HepG2 (cell line): ENCODE measurements at regions not wholly inside any gene's neighbourhood (a gene's known extent, or its start where the extent isn't known, plus 50 kb on each side); places are given as distances from the start of the nearest gene placed in this dataset.

Source experiments
- ATAC-seq: fragments of 200-7000 bp; cut with Tn5 transposase; 3 replicates; pipeline ENCODE4 v1.9.1; 2020; ENCODE audit warnings: mild to moderate bottlenecking, moderate library complexity
- BruUV-seq: library from RNA; stranded (reverse); fragments of 400-500 nt; replicated peaks from 2 replicates; lab custom pipeline; 2021; lab: Mats Ljungman, UMichigan
- CTCF ChIA-PET: fragments of 300-600 bp; formaldehyde crosslinking; extraction: SDS; loops from one replicate; lab custom pipeline; 2021; ENCODE audit warnings: low total read pairs, inconsistent platforms, low intra/inter-chr PET ratio; lab: Yijun Ruan, JAX
- POLR2A ChIA-PET: fragments of 350-600 bp; sonication (Branson Sonifier 250); formaldehyde crosslinking; loops from one replicate; lab custom pipeline; 2020; ENCODE audit warnings: antibody characterized with exemption, inconsistent platforms; lab: Yijun Ruan, JAX
- DNase-seq: peaks from one replicate; pipeline ENCODE4 v3.0.0-alpha.2; 2015; ENCODE audit warnings: low spot score
- FAIRE-seq: peaks from 3 replicates; lab custom pipeline; 2011; peaks lifted over from hg19 to GRCh38; lab: Jason Lieb, UNC
- H2AFZ ChIP-seq: one replicate; pipeline ENCODE4 v1.6.1; 2011; ENCODE audit warnings: low read length, inconsistent platforms
- H3K27ac ChIP-seq: fragments of 300-600 bp; 3 replicates; pipeline ENCODE4 v1.8.0; 2011; ENCODE audit warnings: mixed run types, mild to moderate bottlenecking, mixed read lengths, low read length, inconsistent platforms; ENCODE audit not compliant: insufficient read depth; ENCODE audit errors: extremely low read length
- H3K27me3 ChIP-seq, 2 experiments: fragments of 200-600 bp in 1 of 2; 2 replicates in 1 of 2; 3 replicates in 1 of 2; pipeline versions ENCODE4 v1.6.0 to v1.8.0; 2011; ENCODE audit warnings: low read length in 2 of 2, mild to moderate bottlenecking in 2 of 2, moderate library complexity in 2 of 2, inconsistent platforms in 1 of 2; ENCODE audit not compliant: insufficient read depth in 2 of 2, control insufficient read depth in 1 of 2
- H3K36me3 ChIP-seq, 2 experiments: fragments of 200-600 bp in 1 of 2; replicated peaks in 1 of 2; 2 replicates in 1 of 2; 3 replicates in 1 of 2; pipeline versions ENCODE4 v1.5.1 to v1.8.0; 2011; ENCODE audit warnings: low read length in 2 of 2, inconsistent platforms in 1 of 2; ENCODE audit not compliant: insufficient read depth in 2 of 2, control insufficient read depth in 1 of 2
- H3K4me1 ChIP-seq: 2 replicates; pipeline ENCODE4 v1.5.1; 2012; ENCODE audit warnings: low read length, inconsistent platforms; ENCODE audit not compliant: insufficient read depth
- H3K4me2 ChIP-seq: 2 replicates; pipeline ENCODE4 v1.6.0; 2011; ENCODE audit warnings: low read depth, low read length, inconsistent platforms
- H3K4me3 ChIP-seq, 3 experiments: fragments of 200-600 bp in 1 of 3; sonication (generic), shearing (Covaris generic) in 1 of 3; replicated peaks in 1 of 3; 2 replicates each; pipeline ENCODE4 v1.5.1; 2011 to 2016; ENCODE audit warnings: low read length in 3 of 3, inconsistent platforms in 2 of 3, low read depth in 2 of 3, mild to moderate bottlenecking in 2 of 3, control low read depth in 1 of 3, mixed read lengths in 1 of 3; ENCODE audit not compliant: insufficient read depth in 1 of 3
- H3K79me2 ChIP-seq: one replicate; pipeline ENCODE4 v1.6.1; 2011; ENCODE audit warnings: low read length, inconsistent platforms; ENCODE audit not compliant: insufficient read depth
- H3K9ac ChIP-seq: 2 replicates; pipeline ENCODE4 v1.6.0; 2011; ENCODE audit warnings: mild to moderate bottlenecking, low read depth, low read length, inconsistent platforms; ENCODE audit not compliant: insufficient read depth
- H3K9me3 ChIP-seq: 2 replicates; pipeline ENCODE4 v1.5.1; 2012; ENCODE audit warnings: mild to moderate bottlenecking, low read length
- H4K20me1 ChIP-seq: 2 replicates; pipeline ENCODE4 v1.6.0; 2011; ENCODE audit warnings: inconsistent platforms, mild to moderate bottlenecking, low read length, moderate library complexity; ENCODE audit not compliant: insufficient read depth
- MIER2 ChIP-seq: IDR thresholded peaks from 2 replicates; pipeline ENCODE4 v1.6.1; 2016; ENCODE audit warnings: missing biosample characterization, missing genetic modification reagents
- NAIF1 ChIP-seq: sonication (generic); formaldehyde crosslinking; IDR thresholded peaks from 2 replicates; pipeline ENCODE4 v1.5.0; 2020; ENCODE audit warnings: mild to moderate bottlenecking, missing genetic modification reagents, borderline replicate concordance
- PRDM4 ChIP-seq: sonication (generic); formaldehyde crosslinking; IDR thresholded peaks from 2 replicates; pipeline ENCODE4 v1.9.0; 2021; ENCODE audit warnings: missing genetic modification reagents, borderline replicate concordance
- RAD21 ChIP-seq: fragments of 450-650 bp; formaldehyde crosslinking; IDR thresholded peaks from 2 replicates; pipeline ENCODE4 v1.5.0; 2020; ENCODE audit warnings: mild to moderate bottlenecking
- RXRB ChIP-seq: IDR thresholded peaks from 2 replicates; pipeline ENCODE4 v1.6.1; 2016; ENCODE audit warnings: borderline replicate concordance, missing genetic modification reagents, missing compliant biosample characterization
- ZNF256 ChIP-seq: sonication (generic); formaldehyde crosslinking; conservative IDR thresholded peaks from 2 replicates; pipeline ENCODE4 v1.4.0; 2020; ENCODE audit warnings: missing genetic modification reagents
- ZNF772 ChIP-seq: sonication (generic); formaldehyde crosslinking; IDR thresholded peaks from 2 replicates; pipeline ENCODE4 v1.5.0; 2020; ENCODE audit warnings: mild to moderate bottlenecking, missing genetic modification reagents
- ZNF784 ChIP-seq: sonication (generic); formaldehyde crosslinking; IDR thresholded peaks from 2 replicates; pipeline ENCODE4 v1.5.1; 2020; ENCODE audit warnings: missing genetic modification reagents, mild to moderate bottlenecking, borderline replicate concordance
- WGBS: methylation state at CpG from one replicate; pipeline ENCODE4 v1.1.6; 2017; ENCODE audit warnings: low lambda C conversion rate; 5-methylcytosine and 5-hydroxymethylcytosine counted together
- in situ Hi-C: cut with HindIII; loops from 2 replicates; pipeline ENCODE4 v1.10.0; 2017; ENCODE audit warnings: low pct_unique_long_range_greater_than_20kb; ENCODE audit not compliant: extremely low pct_ligation_motif_present
- intact Hi-C: fragments of 100-400 bp; cut with micrococcal nuclease; formaldehyde crosslinking; loops from one replicate; pipeline ENCODE4 v1.10.0; 2022; ENCODE audit not compliant: unreplicated experiment
- TF ChIP-seq, protein P1 (sequence below): sonication (generic); formaldehyde crosslinking; IDR thresholded peaks from 2 replicates; pipeline ENCODE4 v1.9.0; 2021; ENCODE audit warnings: missing genetic modification reagents, borderline replicate concordance
- TF ChIP-seq, protein P2 (sequence below): IDR thresholded peaks from 2 replicates; pipeline ENCODE4 v1.6.1; 2016; ENCODE audit warnings: mild to moderate bottlenecking
- TF ChIP-seq, protein P3 (sequence below): sonication (generic); formaldehyde crosslinking; IDR thresholded peaks from 2 replicates; pipeline ENCODE4 v1.4.0; 2020; ENCODE audit warnings: low read depth, missing genetic modification reagents

- DNase-seq = no peak
- no peaks in the 10 kb centered on the region for H3K9me3 ChIP-seq
- WGBS = 29% methylated on average over 3 of the region's 3 CpGs
- no TSS peak for BruUV-seq
- FAIRE-seq = no peak
- TF ChIP-seq PRDM4 (CRISPR knock-in tag) (no peak), NAIF1 (CRISPR knock-in tag) (no peak), RXRB (CRISPR knock-in tag) (no peak), ZNF256 (no peak), ZNF772 (CRISPR knock-in tag) (no peak), RAD21 (CRISPR knock-in tag) (no peak), ZNF784 (no peak), MIER2 (CRISPR knock-in tag) (no peak)
- TF ChIP-seq, protein P1, sequence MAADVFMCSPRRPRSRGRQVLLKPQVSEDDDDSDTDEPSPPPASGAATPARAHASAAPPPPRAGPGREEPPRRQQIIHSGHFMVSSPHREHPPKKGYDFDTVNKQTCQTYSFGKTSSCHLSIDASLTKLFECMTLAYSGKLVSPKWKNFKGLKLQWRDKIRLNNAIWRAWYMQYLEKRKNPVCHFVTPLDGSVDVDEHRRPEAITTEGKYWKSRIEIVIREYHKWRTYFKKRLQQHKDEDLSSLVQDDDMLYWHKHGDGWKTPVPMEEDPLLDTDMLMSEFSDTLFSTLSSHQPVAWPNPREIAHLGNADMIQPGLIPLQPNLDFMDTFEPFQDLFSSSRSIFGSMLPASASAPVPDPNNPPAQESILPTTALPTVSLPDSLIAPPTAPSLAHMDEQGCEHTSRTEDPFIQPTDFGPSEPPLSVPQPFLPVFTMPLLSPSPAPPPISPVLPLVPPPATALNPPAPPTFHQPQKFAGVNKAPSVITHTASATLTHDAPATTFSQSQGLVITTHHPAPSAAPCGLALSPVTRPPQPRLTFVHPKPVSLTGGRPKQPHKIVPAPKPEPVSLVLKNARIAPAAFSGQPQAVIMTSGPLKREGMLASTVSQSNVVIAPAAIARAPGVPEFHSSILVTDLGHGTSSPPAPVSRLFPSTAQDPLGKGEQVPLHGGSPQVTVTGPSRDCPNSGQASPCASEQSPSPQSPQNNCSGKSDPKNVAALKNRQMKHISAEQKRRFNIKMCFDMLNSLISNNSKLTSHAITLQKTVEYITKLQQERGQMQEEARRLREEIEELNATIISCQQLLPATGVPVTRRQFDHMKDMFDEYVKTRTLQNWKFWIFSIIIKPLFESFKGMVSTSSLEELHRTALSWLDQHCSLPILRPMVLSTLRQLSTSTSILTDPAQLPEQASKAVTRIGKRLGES (CRISPR knock-in tag) = no peak
- TF ChIP-seq, protein P2, sequence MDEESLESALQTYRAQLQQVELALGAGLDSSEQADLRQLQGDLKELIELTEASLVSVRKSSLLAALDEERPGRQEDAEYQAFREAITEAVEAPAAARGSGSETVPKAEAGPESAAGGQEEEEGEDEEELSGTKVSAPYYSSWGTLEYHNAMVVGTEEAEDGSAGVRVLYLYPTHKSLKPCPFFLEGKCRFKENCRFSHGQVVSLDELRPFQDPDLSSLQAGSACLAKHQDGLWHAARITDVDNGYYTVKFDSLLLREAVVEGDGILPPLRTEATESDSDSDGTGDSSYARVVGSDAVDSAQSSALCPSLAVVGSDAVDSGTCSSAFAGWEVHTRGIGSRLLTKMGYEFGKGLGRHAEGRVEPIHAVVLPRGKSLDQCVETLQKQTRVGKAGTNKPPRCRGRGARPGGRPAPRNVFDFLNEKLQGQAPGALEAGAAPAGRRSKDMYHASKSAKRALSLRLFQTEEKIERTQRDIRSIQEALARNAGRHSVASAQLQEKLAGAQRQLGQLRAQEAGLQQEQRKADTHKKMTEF (CRISPR knock-in tag) = no peak
- TF ChIP-seq, protein P3, sequence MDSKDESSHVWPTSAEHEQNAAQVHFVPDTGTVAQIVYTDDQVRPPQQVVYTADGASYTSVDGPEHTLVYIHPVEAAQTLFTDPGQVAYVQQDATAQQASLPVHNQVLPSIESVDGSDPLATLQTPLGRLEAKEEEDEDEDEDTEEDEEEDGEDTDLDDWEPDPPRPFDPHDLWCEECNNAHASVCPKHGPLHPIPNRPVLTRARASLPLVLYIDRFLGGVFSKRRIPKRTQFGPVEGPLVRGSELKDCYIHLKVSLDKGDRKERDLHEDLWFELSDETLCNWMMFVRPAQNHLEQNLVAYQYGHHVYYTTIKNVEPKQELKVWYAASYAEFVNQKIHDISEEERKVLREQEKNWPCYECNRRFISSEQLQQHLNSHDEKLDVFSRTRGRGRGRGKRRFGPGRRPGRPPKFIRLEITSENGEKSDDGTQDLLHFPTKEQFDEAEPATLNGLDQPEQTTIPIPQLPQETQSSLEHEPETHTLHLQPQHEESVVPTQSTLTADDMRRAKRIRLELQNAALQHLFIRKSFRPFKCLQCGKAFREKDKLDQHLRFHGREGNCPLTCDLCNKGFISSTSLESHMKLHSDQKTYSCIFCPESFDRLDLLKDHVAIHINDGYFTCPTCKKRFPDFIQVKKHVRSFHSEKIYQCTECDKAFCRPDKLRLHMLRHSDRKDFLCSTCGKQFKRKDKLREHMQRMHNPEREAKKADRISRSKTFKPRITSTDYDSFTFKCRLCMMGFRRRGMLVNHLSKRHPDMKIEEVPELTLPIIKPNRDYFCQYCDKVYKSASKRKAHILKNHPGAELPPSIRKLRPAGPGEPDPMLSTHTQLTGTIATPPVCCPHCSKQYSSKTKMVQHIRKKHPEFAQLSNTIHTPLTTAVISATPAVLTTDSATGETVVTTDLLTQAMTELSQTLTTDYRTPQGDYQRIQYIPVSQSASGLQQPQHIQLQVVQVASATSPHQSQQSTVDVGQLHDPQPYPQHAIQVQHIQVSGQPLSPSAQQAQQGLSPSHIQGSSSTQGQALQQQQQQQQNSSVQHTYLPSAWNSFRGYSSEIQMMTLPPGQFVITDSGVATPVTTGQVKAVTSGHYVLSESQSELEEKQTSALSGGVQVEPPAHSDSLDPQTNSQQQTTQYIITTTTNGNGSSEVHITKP (CRISPR knock-in tag) = no peak
- no peak overlapping the region for H3K9ac ChIP-seq
- H3K4me1 ChIP-seq = no peaks in the 10 kb centered on the region
- no peak overlapping the region for H2AFZ ChIP-seq
- intact Hi-C loops = no loop called here
- in situ Hi-C loops = no loop called here
- H3K27me3 ChIP-seq = no peaks in the 10 kb centered on the region
- no peak overlapping the region for H3K4me2 ChIP-seq
- no peaks in the 10 kb centered on the region for H3K79me2 ChIP-seq
- no peak overlapping the region for H3K4me3 ChIP-seq
- H3K27ac ChIP-seq = no peak overlapping the region
- ChIA-PET CTCF (no interaction called here), POLR2A (no interaction called here)
- no peaks in the 10 kb centered on the region for H4K20me1 ChIP-seq
- no peaks in the 10 kb centered on the region for H3K36me3 ChIP-seq
- ATAC-seq = no peak
Measured at GRCh38 chr3:82654708-82655107, 893.3 kb upstream of the GBE1 start.
